SU-DHL-6 (cell line): ENCODE measurements at regions not wholly inside any gene's neighbourhood (a gene's known extent, or its start where the extent isn't known, plus 50 kb on each side); places are given as distances from the start of the nearest gene placed in this dataset.
"Not testable (repeated sequence)": the region's sequence is repeated elsewhere in the genome, so short reads cannot be mapped to it uniquely, and the experiment has no call there.

ENCODE experiments used
- H2AFZ ChIP-seq: fragments of 200-600 bp; sonication (generic); 2 replicates; pipeline ENCODE4 v1.6.1; 2014; ENCODE audit warnings: low read depth, mild to moderate bottlenecking, moderate library complexity, mixed read lengths, antibody characterized with exemption, low read length; ENCODE audit not compliant: severe bottlenecking
- H3F3A ChIP-seq: fragments of 200-600 bp; shearing (Covaris generic); 2 replicates; pipeline ENCODE4 v1.6.0; 2016; ENCODE audit warnings: antibody characterized with exemption, mild to moderate bottlenecking; ENCODE audit not compliant: insufficient read depth
- H3K27ac ChIP-seq: fragments of 200-600 bp; sonication (generic); 2 replicates; pipeline ENCODE4 v1.5.1; 2016; ENCODE audit warnings: low read depth, mild to moderate bottlenecking, low read length, moderate library complexity, mixed read lengths
- H3K27me3 ChIP-seq: fragments of 200-600 bp; sonication (generic), shearing (Covaris generic); 2 replicates; pipeline ENCODE4 v1.6.0; 2014; ENCODE audit warnings: mild to moderate bottlenecking, low read length
- H3K36me3 ChIP-seq: fragments of 200-600 bp; sonication (generic); 2 replicates; pipeline ENCODE4 v1.6.1; 2014; ENCODE audit warnings: mild to moderate bottlenecking, low read length, mixed read lengths
- H3K4me2 ChIP-seq: fragments of 300-600, 200-600 bp; shearing (Covaris generic), sonication (generic); 2 replicates; pipeline ENCODE4 v1.6.0; 2014; ENCODE audit warnings: low read length, low read depth, mild to moderate bottlenecking; ENCODE audit not compliant: poor library complexity, severe bottlenecking
- H3K4me3 ChIP-seq: fragments of 200-600 bp; sonication (generic); 2 replicates; pipeline ENCODE4 v1.5.1; 2014; ENCODE audit warnings: antibody characterized with exemption, low read length, mild to moderate bottlenecking, mixed read lengths; ENCODE audit not compliant: insufficient read depth, poor library complexity, severe bottlenecking
- H3K79me2 ChIP-seq: fragments of 200-600 bp; sonication (generic); 2 replicates; pipeline ENCODE4 v1.6.1; 2014; ENCODE audit warnings: mild to moderate bottlenecking, low read length, moderate library complexity; ENCODE audit not compliant: insufficient read depth
- H3K9ac ChIP-seq: fragments of 200-600 bp; sonication (generic); 2 replicates; pipeline ENCODE4 v1.7.0; 2014; ENCODE audit warnings: mild to moderate bottlenecking, low read length
- H3K9me2 ChIP-seq: fragments of 200-600 bp; sonication (generic); replicated peaks from 2 replicates; pipeline ENCODE4 v1.6.1; 2014; ENCODE audit warnings: low read length; ENCODE audit not compliant: insufficient read depth
- H3K9me3 ChIP-seq: fragments of 200-600 bp; sonication (generic); 2 replicates; pipeline ENCODE4 v1.6.1; 2014; ENCODE audit warnings: low read length, mixed read lengths; ENCODE audit not compliant: insufficient read depth
- H4K20me1 ChIP-seq: fragments of 200-600 bp; sonication (generic); 2 replicates; pipeline ENCODE4 v1.6.1; 2014; ENCODE audit warnings: low read depth, mild to moderate bottlenecking, antibody characterized with exemption, low read length, moderate library complexity, mixed read lengths
- CTCF ChIP-seq: fragments of 200-600 bp; sonication (generic); IDR thresholded peaks from one replicate; pipeline ENCODE4 v1.5.1; 2017; ENCODE audit warnings: antibody characterized with exemption, mild to moderate bottlenecking, low read length, moderate library complexity; ENCODE audit not compliant: insufficient read depth, poor library complexity, severe bottlenecking
- EZH2phosphoT487 ChIP-seq: fragments of 200-600 bp; sonication (generic), shearing (Covaris generic); conservative IDR thresholded peaks from 2 replicates; pipeline ENCODE4 v1.6.1; 2018; ENCODE audit warnings: mild to moderate bottlenecking, antibody characterized with exemption, low read length, moderate library complexity, mixed read lengths

- Histone ChIP-seq H2AFZ (no peak overlapping the region), H3K27me3 (0 out of 2 replicates have a peak, but pooled peaks cover 2% of the 10 kb centered on the region), H3K9ac (no peak overlapping the region), H4K20me1 (no peaks in the 10 kb centered on the region), H3K4me2 (no peak overlapping the region), H3K9me2 (no peaks in the 10 kb centered on the region), H3F3A (no peaks in the 10 kb centered on the region), H3K4me3 (no peak overlapping the region), H3K79me2 (no peaks in the 10 kb centered on the region), H3K27ac (no peak overlapping the region), H3K9me3 (no peaks in the 10 kb centered on the region), H3K36me3 (no peaks in the 10 kb centered on the region)
- TF ChIP-seq EZH2phosphoT487 (no peak), CTCF (no peak)
These were observed 130.4 kb upstream of the MEOX2 start for GRCh38 chr7:15816835-15817426.

- no peak overlapping the region for H3K4me2 ChIP-seq
- no peak overlapping the region for H3K27ac ChIP-seq
- no peaks in the 10 kb centered on the region for H3K9me3 ChIP-seq
- no peak overlapping the region for H3K9ac ChIP-seq
- TF ChIP-seq CTCF (no peak), EZH2phosphoT487 (no peak)
- no peak overlapping the region for H3K4me3 ChIP-seq
- no peaks in the 10 kb centered on the region for H4K20me1 ChIP-seq
- H3F3A ChIP-seq, result no peaks in the 10 kb centered on the region
- H3K9me2 ChIP-seq, result no peaks in the 10 kb centered on the region
- no peak overlapping the region for H2AFZ ChIP-seq
- no peaks in the 10 kb centered on the region for H3K36me3 ChIP-seq
- no peaks in the 10 kb centered on the region for H3K79me2 ChIP-seq
- H3K27me3 ChIP-seq, result no peaks in the 10 kb centered on the region
These were observed 127.0 kb upstream of the MEOX2 start for GRCh38 chr7:15813448-15813847.

- not testable (repeated sequence) for H3K9me2 ChIP-seq, H3F3A ChIP-seq, H3K4me2 ChIP-seq, H3K27ac ChIP-seq, H4K20me1 ChIP-seq, H3K27me3 ChIP-seq, H2AFZ ChIP-seq, H3K36me3 ChIP-seq, H3K4me3 ChIP-seq, H3K9me3 ChIP-seq, H3K9ac ChIP-seq, H3K79me2 ChIP-seq
These were observed 123.9 kb upstream of the MEOX2 start for GRCh38 chr7:15810383-15810782.

- not testable (repeated sequence) for H3K79me2 ChIP-seq, H3K27ac ChIP-seq, H3K9me2 ChIP-seq, H2AFZ ChIP-seq, H3K4me2 ChIP-seq, H3F3A ChIP-seq, H3K36me3 ChIP-seq, H3K9ac ChIP-seq, H3K27me3 ChIP-seq, H3K9me3 ChIP-seq, H3K4me3 ChIP-seq, H4K20me1 ChIP-seq
These were observed 123.5 kb upstream of the MEOX2 start for GRCh38 chr7:15809936-15810335.
